ENCODE measurements at regions not wholly inside any gene's neighbourhood (a gene's known extent, or its start where the extent isn't known, plus 50 kb on each side); places are given as distances from the start of the nearest gene placed in this dataset.
"Not testable (repeated sequence)": the region's sequence is repeated elsewhere in the genome, so short reads cannot be mapped to it uniquely, and the experiment has no call there.

DNA sequence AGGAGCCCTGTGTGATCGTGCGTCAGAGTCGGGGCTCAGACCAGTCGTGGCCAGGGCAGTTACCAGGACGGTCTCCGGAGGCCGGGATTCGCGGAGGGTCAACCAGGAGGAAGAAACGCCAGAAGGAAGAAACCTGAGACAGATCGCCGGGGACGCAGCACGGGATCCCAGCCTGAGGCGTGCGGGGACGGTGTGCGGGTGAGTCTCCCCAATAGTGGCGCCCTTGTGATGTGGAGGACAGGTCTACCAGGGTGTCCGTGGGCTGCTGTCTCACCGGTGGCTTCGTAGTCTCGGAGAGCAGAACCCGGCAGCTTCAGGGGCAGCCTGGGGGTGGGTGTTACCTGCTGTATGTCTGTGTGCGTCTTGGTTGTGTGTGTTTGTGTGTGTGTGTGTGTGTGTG is 1399.1 kb upstream of the PCDH10 start:
- not testable (repeated sequence) for DNase-seq (ENCODE audit: low read depth in 4 of 4, low spot score in 3 of 4)

DNA sequence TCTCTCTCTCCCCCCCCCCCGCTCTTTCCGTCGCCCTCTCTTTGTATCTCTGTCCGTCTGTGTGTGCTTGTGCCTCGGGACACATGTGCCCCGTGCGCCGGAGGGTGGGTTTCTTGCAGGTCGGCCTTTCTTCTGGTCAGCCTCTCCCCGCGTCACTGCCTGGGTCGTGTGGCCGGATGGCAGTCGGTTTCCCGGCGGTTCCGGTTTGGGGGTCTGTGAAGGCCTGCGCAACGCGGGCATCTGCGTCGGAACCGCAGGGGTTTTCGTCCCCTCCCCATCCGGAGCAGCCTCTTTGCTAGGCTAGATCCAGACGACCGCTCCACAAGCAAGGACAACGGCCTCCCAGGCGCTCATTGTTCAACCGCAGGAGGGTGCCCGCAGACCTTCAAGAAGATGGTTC is 1398.6 kb upstream of the PCDH10 start:
- not testable (repeated sequence) for DNase-seq (ENCODE audit: low read depth in 4 of 4, low spot score in 3 of 4)

DNA sequence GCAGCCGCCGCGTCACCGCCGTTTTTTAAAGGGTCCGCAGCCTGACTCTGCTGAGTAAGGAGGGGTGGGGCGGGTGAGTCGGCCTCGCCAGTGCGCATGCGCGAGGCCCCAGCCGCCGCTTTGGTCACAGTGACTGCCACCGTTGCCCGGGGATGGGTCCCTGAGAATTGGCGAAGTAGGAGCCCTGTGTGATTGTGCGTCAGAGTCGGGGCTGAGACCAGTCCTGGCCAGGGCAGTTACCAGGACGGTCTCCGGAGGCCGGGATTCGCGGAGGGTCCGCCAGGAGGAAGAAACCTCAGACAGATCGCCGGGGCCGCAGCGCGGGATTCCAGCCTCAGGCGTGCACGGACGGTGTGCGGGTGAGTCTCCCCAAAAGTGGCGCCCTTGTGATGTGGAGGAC is 1386.9 kb upstream of the PCDH10 start:
- not testable (repeated sequence) for DNase-seq (ENCODE audit: low read depth in 4 of 4, low spot score in 3 of 4)

DNA sequence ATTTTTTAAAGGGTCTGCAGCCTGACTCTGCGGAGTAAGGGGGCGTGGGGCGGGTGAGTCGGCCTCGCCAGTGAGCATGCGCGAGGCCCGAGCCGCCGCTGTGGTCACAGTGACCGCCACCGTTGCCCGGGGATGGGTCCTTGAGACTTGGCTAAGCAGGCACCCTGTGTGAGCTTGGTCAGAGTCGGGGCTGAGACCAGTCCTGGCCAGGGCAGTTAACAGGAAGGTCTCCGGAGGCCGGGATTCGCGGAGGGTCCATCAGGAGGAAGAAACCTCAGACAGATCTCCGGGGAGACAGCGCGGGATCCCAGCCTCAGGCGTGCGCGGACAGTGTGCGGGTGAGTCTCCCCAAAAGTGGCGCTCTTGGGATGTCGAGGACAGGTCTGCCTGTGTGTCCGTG is 1384.4 kb upstream of the PCDH10 start:
- no peak for DNase-seq (ENCODE audit: low read depth in 4 of 4, low spot score in 3 of 4)

DNA sequence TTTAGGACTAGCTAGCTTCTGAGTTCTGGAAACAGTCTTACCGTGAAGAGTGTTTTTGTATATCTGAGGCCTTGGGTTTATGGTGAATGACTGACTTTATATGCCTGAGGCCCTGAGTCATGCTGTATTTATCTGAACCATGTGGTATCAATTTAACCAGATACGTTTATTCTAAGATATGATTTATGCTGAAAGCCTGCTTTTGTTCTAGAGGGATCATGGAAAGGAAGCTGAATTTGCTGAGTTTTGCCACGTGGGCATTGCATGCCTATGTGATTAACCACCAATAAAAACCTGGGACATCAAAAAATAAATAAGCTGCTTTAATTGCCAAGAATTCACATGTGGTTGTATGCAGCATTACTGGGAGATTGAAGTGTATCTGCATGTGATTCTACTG is 1374.7 kb upstream of the PCDH10 start:
- DNase-seq (ENCODE audit: low read depth in 4 of 4, low spot score in 3 of 4): not testable (repeated sequence)

DNA sequence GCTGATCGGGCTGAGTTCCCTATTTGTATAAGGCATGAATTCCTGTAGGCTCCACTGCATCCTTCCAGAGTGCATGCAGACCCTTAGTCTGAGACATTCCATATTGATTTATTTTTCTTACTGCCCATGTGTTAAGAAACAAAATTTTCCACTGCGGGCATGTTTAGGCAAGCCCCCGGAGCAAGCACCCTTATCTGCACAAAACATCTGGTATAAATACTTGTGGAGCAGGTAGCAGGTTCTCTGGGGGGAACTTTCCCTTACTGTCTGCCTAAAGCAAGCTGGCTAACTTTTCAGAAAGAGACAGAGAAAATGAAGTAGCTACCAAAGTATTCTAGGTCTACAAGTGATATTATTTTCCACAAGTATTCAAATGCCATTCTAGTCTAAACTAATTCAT is 1338.5 kb upstream of the PCDH10 start:
- DNase-seq (ENCODE audit: low read depth in 4 of 4, low spot score in 3 of 4): not testable (repeated sequence)
